Calu3 (cell line): ENCODE measurements at regions not wholly inside any gene's neighbourhood (a gene's known extent, or its start where the extent isn't known, plus 50 kb on each side); places are given as distances from the start of the nearest gene placed in this dataset.

Experiments
- BruUV-seq: library from RNA; stranded (reverse); fragments of 400-500 nt; replicated peaks from 2 replicates; lab custom pipeline; 2021; lab: Mats Ljungman, UMichigan
- CTCF ChIA-PET: fragments of 300-600 bp; sonication (Branson Sonifier 250); formaldehyde crosslinking; loops from one replicate; lab custom pipeline; 2022; ENCODE audit warnings: antibody characterized with exemption; lab: Charles Lee
- DNase-seq: peaks from one replicate; pipeline ENCODE4 v3.0.0; 2022
- H3K27ac Mint-ChIP-seq: one replicate; pipeline ENCODE4 v1.8.0; 2022; ENCODE audit warnings: mixed read lengths; ENCODE audit not compliant: unreplicated experiment
- H3K27me3 Mint-ChIP-seq: one replicate; pipeline ENCODE4 v1.8.0; 2022; ENCODE audit warnings: mixed read lengths; ENCODE audit not compliant: unreplicated experiment
- H3K36me3 Mint-ChIP-seq: one replicate; pipeline ENCODE4 v1.8.0; 2022; ENCODE audit warnings: mild to moderate bottlenecking, moderate library complexity, mixed read lengths; ENCODE audit not compliant: insufficient read depth, unreplicated experiment
- H3K4me1 Mint-ChIP-seq: one replicate; pipeline ENCODE4 v1.8.0; 2022; ENCODE audit warnings: mild to moderate bottlenecking, low read depth, mixed read lengths; ENCODE audit not compliant: unreplicated experiment
- H3K4me3 Mint-ChIP-seq: one replicate; pipeline ENCODE4 v1.8.0; 2022; ENCODE audit warnings: mild to moderate bottlenecking, low read depth, moderate library complexity, mixed read lengths; ENCODE audit not compliant: unreplicated experiment
- H3K9me3 Mint-ChIP-seq: one replicate; pipeline ENCODE4 v1.8.0; 2022; ENCODE audit warnings: low read depth, mixed read lengths; ENCODE audit not compliant: unreplicated experiment
- intact Hi-C: fragments of 100-400 bp; cut with micrococcal nuclease; formaldehyde crosslinking; loops from one replicate; pipeline ENCODE4 v1.10.0; 2022; ENCODE audit not compliant: unreplicated experiment
- TF ChIP-seq, protein P1 (sequence below): fragments of 200-600 bp; IDR thresholded peaks from one replicate; pipeline ENCODE4 v1.8.0; 2022; ENCODE audit warnings: antibody characterized with exemption; ENCODE audit not compliant: unreplicated experiment

DNA sequence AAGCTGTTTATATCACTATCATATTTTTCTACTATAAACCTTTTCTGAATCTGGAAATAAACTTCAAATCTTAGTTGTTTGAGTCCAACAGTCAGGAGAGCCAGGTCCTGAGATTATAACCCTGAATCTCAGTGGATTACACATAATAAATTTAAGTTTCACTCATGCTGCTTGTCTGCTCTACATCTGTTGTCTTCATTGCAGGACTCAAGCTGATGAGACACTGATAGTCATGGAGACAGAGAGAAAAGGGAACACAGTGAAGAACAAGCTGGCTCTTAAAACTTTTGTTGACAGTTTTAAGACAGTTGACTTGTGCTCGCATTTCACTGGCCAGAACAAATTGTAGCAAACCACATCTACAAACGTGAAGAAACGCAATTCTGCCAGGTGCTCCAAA is 327.0 kb upstream of the CTSO start:
- Mint-ChIP-seq H3K4me3 (no peak overlapping the region), H3K4me1 (no peaks in the 10 kb centered on the region), H3K27ac (no peak overlapping the region), H3K27me3 (no peaks in the 10 kb centered on the region), H3K9me3 (no peaks in the 10 kb centered on the region), H3K36me3 (no peaks in the 10 kb centered on the region)
- DNase-seq: no peak
- CTCF ChIA-PET: no interaction called here
- no TSS peak for BruUV-seq
- TF ChIP-seq, protein P1, sequence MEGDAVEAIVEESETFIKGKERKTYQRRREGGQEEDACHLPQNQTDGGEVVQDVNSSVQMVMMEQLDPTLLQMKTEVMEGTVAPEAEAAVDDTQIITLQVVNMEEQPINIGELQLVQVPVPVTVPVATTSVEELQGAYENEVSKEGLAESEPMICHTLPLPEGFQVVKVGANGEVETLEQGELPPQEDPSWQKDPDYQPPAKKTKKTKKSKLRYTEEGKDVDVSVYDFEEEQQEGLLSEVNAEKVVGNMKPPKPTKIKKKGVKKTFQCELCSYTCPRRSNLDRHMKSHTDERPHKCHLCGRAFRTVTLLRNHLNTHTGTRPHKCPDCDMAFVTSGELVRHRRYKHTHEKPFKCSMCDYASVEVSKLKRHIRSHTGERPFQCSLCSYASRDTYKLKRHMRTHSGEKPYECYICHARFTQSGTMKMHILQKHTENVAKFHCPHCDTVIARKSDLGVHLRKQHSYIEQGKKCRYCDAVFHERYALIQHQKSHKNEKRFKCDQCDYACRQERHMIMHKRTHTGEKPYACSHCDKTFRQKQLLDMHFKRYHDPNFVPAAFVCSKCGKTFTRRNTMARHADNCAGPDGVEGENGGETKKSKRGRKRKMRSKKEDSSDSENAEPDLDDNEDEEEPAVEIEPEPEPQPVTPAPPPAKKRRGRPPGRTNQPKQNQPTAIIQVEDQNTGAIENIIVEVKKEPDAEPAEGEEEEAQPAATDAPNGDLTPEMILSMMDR: no peak
- intact Hi-C loops: no loop called here

DNA sequence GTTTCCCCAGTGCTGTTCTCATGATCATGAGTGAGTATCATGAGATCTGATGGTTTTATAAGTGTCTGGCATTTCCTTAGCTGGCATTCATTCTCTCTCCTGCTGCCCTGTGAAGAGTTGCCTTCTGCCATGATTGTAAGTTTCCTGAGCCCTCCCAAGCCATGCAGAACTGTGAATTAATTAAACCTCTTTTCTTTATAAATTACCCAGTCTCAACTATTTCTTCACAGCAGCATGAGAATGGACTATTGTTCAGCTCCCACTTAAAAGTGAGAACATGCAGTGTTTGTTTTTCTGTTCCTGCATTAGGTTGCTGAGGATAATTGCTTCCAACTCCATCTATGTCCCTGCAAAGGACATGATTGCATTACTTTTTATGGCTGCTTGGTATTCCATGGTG is 311.7 kb upstream of the CTSO start:
- H3K36me3 Mint-ChIP-seq: no peaks in the 10 kb centered on the region

DNA sequence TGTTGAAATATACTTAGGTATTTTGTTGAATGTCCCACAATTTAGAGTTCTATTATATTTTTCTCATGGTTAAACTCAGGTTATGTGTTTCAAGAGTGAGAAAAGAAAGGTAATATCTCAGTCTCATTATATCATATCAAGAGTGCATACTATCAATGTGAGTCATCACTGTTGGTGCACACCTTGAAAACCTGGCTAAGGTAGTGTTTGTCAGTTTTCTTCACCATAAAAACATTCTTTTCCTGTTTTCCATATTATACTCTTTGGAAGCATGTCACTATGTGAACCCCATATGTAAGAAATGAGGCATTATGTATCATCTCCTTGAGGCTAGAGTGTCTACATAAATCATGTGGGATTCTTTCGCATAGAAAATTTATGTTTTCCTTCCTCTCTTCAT is 307.6 kb upstream of the CTSO start:
- peaks cover 3% of the 10 kb centered on the region for H3K9me3 Mint-ChIP-seq
- no peaks in the 10 kb centered on the region for H3K27me3 Mint-ChIP-seq
- no peaks in the 10 kb centered on the region for H3K4me1 Mint-ChIP-seq
- intact Hi-C loops: no loop called here
- no peak overlapping the region for H3K27ac Mint-ChIP-seq
- H3K4me3 Mint-ChIP-seq: no peak overlapping the region
- CTCF ChIA-PET: no interaction called here
- TF ChIP-seq, protein P1: no peak
- H3K36me3 Mint-ChIP-seq: no peaks in the 10 kb centered on the region
- no peak for DNase-seq
- BruUV-seq: no TSS peak

More for the DNA sequence above, 311.7 kb upstream of the CTSO start:
- no peak overlapping the region for H3K27ac Mint-ChIP-seq
- intact Hi-C loops: no loop called here
- TF ChIP-seq, protein P1: no peak
- no peaks in the 10 kb centered on the region for H3K27me3 Mint-ChIP-seq
- H3K4me1 Mint-ChIP-seq: no peaks in the 10 kb centered on the region
- no TSS peak for BruUV-seq
- CTCF ChIA-PET: no interaction called here
- no peak overlapping the region for H3K4me3 Mint-ChIP-seq
- no peak for DNase-seq
- H3K9me3 Mint-ChIP-seq: peaks cover 3% of the 10 kb centered on the region

DNA sequence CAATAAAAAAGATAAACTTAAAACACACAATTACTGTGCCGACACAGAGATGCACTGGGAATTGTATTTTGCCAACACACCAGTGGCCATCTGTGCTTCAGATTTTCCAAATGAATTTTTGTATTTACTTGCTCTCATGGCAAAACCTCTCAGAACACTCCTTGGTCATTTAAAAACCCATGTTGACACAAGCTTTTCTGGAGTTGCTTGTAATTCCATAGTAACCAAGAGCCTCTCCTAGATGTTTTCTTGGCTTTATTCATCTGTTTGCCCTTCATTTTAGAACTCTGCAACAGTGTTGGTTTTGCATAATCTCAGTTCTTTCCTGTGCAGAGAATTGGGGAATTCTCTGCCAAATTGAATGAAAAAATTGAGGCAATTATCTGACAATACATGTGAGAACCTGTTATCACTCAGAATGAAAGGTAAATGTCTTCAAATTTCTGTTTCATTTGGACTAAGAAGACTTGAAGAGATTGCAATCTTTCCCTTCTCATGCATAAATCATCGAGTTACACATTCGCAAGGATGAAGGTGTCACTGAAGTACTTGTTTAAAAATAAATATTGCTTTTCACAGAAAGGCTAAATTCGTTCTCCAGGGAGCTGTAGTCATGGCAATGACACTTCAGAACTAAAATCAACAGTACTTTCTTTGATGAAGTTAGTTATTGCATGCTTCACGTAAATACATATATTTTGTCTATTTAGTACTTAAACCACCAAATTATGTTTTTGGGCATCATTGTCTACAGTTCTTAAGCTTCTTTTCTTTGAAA is 301.8 kb upstream of the CTSO start:
- DNase-seq: no peak
- no peaks in the 10 kb centered on the region for H3K27me3 Mint-ChIP-seq
- no peaks in the 10 kb centered on the region for H3K4me1 Mint-ChIP-seq
- CTCF ChIA-PET: no interaction called here
- no peak overlapping the region for H3K27ac Mint-ChIP-seq
- no peaks in the 10 kb centered on the region for H3K36me3 Mint-ChIP-seq
- no TSS peak for BruUV-seq
- intact Hi-C loops: no loop called here
- H3K4me3 Mint-ChIP-seq: no peak overlapping the region
- H3K9me3 Mint-ChIP-seq: no peaks in the 10 kb centered on the region
- TF ChIP-seq, protein P1: no peak
